ENCODE measurements at regions not wholly inside any gene's neighbourhood (a gene's known extent, or its start where the extent isn't known, plus 50 kb on each side); places are given as distances from the start of the nearest gene placed in this dataset.

GRCh38 chr1:177779166-177779965, 190.5 kb downstream of the SEC16B start:
- Histone ChIP-seq H3K9me3 (ENCODE audit: control insufficient read depth, insufficient read depth, low read depth, low read length) (no peaks in the 10 kb centered on the region), H3K36me3 (ENCODE audit: control insufficient read depth, insufficient read depth, low read length) (no peaks in the 10 kb centered on the region), H3K4me3 (ENCODE audit: low read depth in 2 of 2, low read length in 2 of 2) (no peak overlapping the region), H3K4me1 (ENCODE audit: control insufficient read depth, insufficient read depth, low read length) (no peaks in the 10 kb centered on the region), H3K27ac (ENCODE audit: low read length) (no peak overlapping the region), H3K27me3 (ENCODE audit: control insufficient read depth, insufficient read depth, low read length) (0 out of 2 replicates have a peak, but pooled peaks cover 4% of the 10 kb centered on the region)
- DNase-seq (ENCODE audit: low read depth, low spot score) (no peak), ATAC-seq (no peak)
- in situ Hi-C loops (cut with HindIII; ENCODE audit: low pct_unique_long_range_greater_than_20kb, low sequenced_read_pairs) (no loop called here), intact Hi-C loops (cut with micrococcal nuclease; ENCODE audit: unreplicated experiment) (no loop called here)
- TF ChIP-seq REST (IDR thresholded peaks at IDR 0.05; ENCODE audit: insufficient read depth in 1 of 2, low read depth in 2 of 2, low read length in 1 of 2) (no peak), TCF7L2 (IDR thresholded peaks at IDR 0.05; ENCODE audit: low read depth, low read length) (no peak), SIN3A (IDR thresholded peaks at IDR 0.05; ENCODE audit: borderline replicate concordance, insufficient read depth, low read depth, low read length) (no peak), CTCF (IDR thresholded peaks at IDR 0.05) (no peak), POLR2AphosphoS5 (IDR thresholded peaks at IDR 0.05; ENCODE audit: low read depth, low read length) (no peak)
- ChIA-PET CTCF (no interaction called here), POLR2A (no interaction called here)
- BruUV-seq (replicated peaks): no TSS peak

- intact Hi-C loops (cut with micrococcal nuclease; ENCODE audit: unreplicated experiment): no loop called here
- in situ Hi-C loops (cut with HindIII; ENCODE audit: low pct_unique_long_range_greater_than_20kb, low sequenced_read_pairs): no loop called here
- H3K36me3 ChIP-seq (ENCODE audit: control insufficient read depth, insufficient read depth, low read length): no peaks in the 10 kb centered on the region
- H3K4me3 ChIP-seq (ENCODE audit: low read depth in 2 of 2, low read length in 2 of 2): no peak overlapping the region
- H3K27ac ChIP-seq (ENCODE audit: low read length): no peak overlapping the region
- ChIA-PET CTCF (no interaction called here), POLR2A (no interaction called here)
- DNase-seq (ENCODE audit: low read depth, low spot score): no peak
- no peak for TF ChIP-seq SIN3A (IDR thresholded peaks at IDR 0.05; ENCODE audit: borderline replicate concordance, insufficient read depth, low read depth, low read length)
- TF ChIP-seq REST (IDR thresholded peaks at IDR 0.05; ENCODE audit: insufficient read depth in 1 of 2, low read depth in 2 of 2, low read length in 1 of 2): no peak
- no peak for TF ChIP-seq POLR2AphosphoS5 (IDR thresholded peaks at IDR 0.05; ENCODE audit: low read depth, low read length)
- no peak for TF ChIP-seq CTCF (IDR thresholded peaks at IDR 0.05)
- TF ChIP-seq TCF7L2 (IDR thresholded peaks at IDR 0.05; ENCODE audit: low read depth, low read length): no peak
- H3K27me3 ChIP-seq (ENCODE audit: control insufficient read depth, insufficient read depth, low read length): no peaks in the 10 kb centered on the region
- no peak for ATAC-seq
- H3K9me3 ChIP-seq (ENCODE audit: control insufficient read depth, insufficient read depth, low read depth, low read length): peaks cover 3% of the 10 kb centered on the region; the same call in 1 of the 2 replicates
- no peaks in the 10 kb centered on the region for H3K4me1 ChIP-seq (ENCODE audit: control insufficient read depth, insufficient read depth, low read length)
- no TSS peak for BruUV-seq (replicated peaks)
These were observed 193.9 kb downstream of the SEC16B start for GRCh38 chr1:177775924-177776323.

Data from Panc1 (cell line).